BE2C (cell line): ENCODE measurements at regions not wholly inside any gene's neighbourhood (a gene's known extent, or its start where the extent isn't known, plus 50 kb on each side); places are given as distances from the start of the nearest gene placed in this dataset.
"Not testable (repeated sequence)": the region's sequence is repeated elsewhere in the genome, so short reads cannot be mapped to it uniquely, and the experiment has no call there.

Source experiments
- DNase-seq: peaks from one replicate; pipeline ENCODE4 v3.0.0-alpha.2; 2020
- H3K27me3 ChIP-seq: fragments of 250-450 bp; sonication (Bioruptor Pico); 2 replicates; pipeline ENCODE4 v1.5.1; 2020; ENCODE audit warnings: mild to moderate bottlenecking
- H3K36me3 ChIP-seq: fragments of 250-450 bp; sonication (Bioruptor Pico); 2 replicates; pipeline ENCODE4 v1.5.1; 2020; ENCODE audit warnings: mild to moderate bottlenecking
- H3K4me1 ChIP-seq: fragments of 250-450 bp; sonication (Bioruptor Pico); 2 replicates; pipeline ENCODE4 v1.5.1; 2020
- H3K4me3 ChIP-seq: 2 replicates; pipeline ENCODE4 v1.5.1; 2011; ENCODE audit warnings: low read depth, low read length
- H3K9me3 ChIP-seq: fragments of 250-450 bp; sonication (Bioruptor Pico); 2 replicates; pipeline ENCODE4 v1.5.1; 2020
- TF ChIP-seq, protein P1 (sequence below): IDR thresholded peaks from 2 replicates; pipeline ENCODE4 v1.5.1; 2012; ENCODE audit warnings: mild to moderate bottlenecking, low read depth, low read length

DNA sequence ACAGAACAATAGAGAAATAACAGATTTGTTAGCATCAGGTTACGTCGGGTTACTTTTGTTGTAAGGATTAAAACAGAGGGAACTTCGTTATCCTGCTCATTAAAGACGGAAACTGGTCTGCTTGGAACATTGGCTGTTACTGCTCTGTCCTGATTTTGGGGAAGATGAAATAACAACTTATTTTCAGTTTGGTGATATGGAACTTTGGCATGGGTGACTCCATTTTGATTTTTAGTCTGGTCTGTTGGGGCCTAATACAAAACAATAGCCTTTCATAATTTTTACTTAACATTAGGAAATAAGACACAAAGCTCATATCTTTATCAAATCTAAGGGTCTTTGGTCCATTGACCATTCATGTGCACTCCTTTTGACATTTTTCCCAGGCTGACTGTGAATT is 220.5 kb upstream of the DUSP10 start:
- H3K4me1 ChIP-seq: 0 out of 2 replicates have a peak, but pooled peaks cover 2% of the 10 kb centered on the region
- no peaks in the 10 kb centered on the region for H3K27me3 ChIP-seq
- TF ChIP-seq, protein P1, sequence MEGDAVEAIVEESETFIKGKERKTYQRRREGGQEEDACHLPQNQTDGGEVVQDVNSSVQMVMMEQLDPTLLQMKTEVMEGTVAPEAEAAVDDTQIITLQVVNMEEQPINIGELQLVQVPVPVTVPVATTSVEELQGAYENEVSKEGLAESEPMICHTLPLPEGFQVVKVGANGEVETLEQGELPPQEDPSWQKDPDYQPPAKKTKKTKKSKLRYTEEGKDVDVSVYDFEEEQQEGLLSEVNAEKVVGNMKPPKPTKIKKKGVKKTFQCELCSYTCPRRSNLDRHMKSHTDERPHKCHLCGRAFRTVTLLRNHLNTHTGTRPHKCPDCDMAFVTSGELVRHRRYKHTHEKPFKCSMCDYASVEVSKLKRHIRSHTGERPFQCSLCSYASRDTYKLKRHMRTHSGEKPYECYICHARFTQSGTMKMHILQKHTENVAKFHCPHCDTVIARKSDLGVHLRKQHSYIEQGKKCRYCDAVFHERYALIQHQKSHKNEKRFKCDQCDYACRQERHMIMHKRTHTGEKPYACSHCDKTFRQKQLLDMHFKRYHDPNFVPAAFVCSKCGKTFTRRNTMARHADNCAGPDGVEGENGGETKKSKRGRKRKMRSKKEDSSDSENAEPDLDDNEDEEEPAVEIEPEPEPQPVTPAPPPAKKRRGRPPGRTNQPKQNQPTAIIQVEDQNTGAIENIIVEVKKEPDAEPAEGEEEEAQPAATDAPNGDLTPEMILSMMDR: no peak
- H3K36me3 ChIP-seq: no peaks in the 10 kb centered on the region
- no peak for DNase-seq
- H3K4me3 ChIP-seq: no peak overlapping the region
- H3K9me3 ChIP-seq: no peaks in the 10 kb centered on the region

DNA sequence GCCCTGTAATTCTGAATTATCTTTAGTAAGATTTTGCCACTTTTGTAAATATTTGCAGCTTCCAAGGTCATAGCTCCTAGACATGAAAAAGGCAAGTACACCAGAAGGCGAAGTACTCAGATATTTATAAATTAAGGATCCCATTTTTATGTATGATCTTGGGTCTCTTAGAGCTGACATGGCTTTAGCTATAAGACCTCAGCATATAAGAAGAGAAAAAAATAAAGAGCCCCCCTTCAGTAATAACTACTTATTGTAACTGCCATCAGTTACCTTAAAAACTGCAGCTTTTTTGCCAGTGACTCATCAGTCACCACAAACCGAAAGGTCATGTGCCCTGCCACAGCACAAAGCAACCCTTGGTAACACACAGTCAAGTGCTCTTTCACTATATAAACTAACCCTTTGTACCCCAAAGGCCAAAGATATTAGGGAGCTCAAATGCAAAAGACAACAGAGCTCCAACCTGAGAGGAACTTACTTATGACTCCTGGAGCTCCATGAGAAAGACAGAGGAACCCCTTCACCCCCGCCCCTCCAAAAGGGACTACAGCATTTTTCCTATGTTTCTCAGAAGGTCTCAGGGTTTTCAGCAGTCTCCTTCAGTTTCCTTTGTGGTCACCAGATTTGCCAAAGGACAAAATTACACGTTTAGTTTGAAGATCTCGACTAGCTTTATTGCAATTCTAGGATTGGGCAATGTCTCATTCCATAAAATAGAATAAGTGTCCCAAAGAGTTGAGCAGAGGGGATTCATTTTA is 219.8 kb upstream of the DUSP10 start:
- TF ChIP-seq, protein P1: no peak
- Histone ChIP-seq H3K4me1 (0 out of 2 replicates have a peak, but pooled peaks cover 2% of the 10 kb centered on the region), H3K4me3 (no peak overlapping the region), H3K36me3 (no peaks in the 10 kb centered on the region), H3K27me3 (no peaks in the 10 kb centered on the region), H3K9me3 (no peaks in the 10 kb centered on the region)
- no peak for DNase-seq

DNA sequence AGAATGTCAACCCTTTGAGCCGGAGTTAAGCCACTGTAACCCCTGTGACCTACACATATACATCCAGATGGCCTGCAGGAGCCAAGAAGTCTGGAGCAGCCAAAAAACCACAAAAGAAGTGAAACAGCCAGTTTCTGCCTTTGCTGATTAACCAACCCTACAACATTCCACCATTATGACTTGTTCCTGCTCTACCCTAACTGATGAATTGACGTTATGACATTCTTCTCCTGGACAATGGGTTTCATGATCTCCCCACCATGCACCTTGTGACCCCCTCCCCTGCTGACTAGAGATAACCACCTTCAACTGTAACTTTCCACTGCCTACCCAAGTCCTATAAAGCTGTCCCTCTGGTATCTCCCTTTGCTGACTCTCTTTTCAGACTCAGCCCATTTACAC is 216.3 kb upstream of the DUSP10 start:
- not testable (repeated sequence) for H3K9me3 ChIP-seq, H3K36me3 ChIP-seq, DNase-seq, H3K4me3 ChIP-seq, H3K4me1 ChIP-seq, H3K27me3 ChIP-seq

DNA sequence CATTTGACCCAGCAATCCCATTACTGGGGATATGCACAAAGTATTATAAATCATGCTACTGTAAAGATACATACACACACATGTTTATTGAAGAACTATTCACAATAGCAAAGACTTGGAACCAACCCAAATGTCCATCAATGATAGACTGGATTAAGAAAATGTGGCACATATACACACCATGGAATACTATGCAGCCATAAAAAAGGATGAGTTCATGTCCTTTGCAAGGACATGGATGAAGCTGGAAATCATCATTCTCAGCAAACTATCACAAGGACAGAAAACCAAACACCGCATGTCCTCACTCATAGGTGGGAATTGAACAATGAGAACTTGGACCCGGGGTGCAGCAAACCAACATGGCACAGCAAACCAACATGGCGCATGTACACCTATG is 215.5 kb upstream of the DUSP10 start:
- DNase-seq, H3K4me1 ChIP-seq, H3K9me3 ChIP-seq, H3K36me3 ChIP-seq, H3K4me3 ChIP-seq, H3K27me3 ChIP-seq: not testable (repeated sequence)

DNA sequence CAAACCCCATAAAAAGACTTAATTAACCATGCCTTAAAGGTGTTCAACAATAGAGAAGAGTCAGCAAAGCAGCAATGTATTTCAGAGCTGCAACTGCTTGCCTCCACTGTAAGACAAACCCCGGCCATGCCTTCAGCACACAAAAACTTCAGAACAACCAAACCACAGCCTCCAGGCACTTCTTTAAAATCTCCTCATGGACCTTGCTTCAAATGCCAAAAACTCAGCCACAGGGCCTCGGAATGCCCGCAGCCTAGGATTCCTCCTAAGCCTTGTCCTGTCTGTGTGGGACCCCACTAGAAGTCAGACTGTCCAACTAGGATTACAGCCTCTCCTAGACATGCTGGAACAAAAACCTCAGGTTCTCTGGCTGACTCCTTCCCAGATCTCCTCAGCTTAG is 208.1 kb upstream of the DUSP10 start:
- Histone ChIP-seq H3K4me1 (no peaks in the 10 kb centered on the region), H3K9me3 (no peaks in the 10 kb centered on the region), H3K36me3 (no peaks in the 10 kb centered on the region), H3K4me3 (no peak overlapping the region), H3K27me3 (no peaks in the 10 kb centered on the region)
- TF ChIP-seq, protein P1: no peak
- DNase-seq: no peak

DNA sequence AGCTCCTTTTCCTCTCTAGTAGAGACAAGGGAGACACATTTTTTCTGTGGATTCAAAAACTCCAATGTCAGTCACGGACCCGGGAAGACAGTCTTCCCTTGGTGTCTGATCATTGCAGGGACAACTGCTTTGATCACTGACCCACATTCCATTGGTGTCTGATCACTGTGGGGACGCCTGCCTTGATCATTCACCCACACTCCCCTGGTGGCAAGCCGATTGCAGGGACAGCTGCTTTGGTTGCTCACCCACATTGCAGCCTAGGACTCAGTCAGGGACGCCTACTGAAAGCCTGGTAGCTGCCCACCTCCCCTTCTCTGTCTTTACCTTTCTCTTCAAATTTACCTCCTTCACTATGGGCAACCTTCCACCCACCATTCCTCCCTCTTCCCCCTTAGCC is 206.6 kb upstream of the DUSP10 start:
- no peaks in the 10 kb centered on the region for H3K36me3 ChIP-seq
- TF ChIP-seq, protein P1: no peak
- H3K9me3 ChIP-seq: no peaks in the 10 kb centered on the region
- H3K4me1 ChIP-seq: no peaks in the 10 kb centered on the region
- H3K27me3 ChIP-seq: no peaks in the 10 kb centered on the region
- no peak overlapping the region for H3K4me3 ChIP-seq
- no peak for DNase-seq

DNA sequence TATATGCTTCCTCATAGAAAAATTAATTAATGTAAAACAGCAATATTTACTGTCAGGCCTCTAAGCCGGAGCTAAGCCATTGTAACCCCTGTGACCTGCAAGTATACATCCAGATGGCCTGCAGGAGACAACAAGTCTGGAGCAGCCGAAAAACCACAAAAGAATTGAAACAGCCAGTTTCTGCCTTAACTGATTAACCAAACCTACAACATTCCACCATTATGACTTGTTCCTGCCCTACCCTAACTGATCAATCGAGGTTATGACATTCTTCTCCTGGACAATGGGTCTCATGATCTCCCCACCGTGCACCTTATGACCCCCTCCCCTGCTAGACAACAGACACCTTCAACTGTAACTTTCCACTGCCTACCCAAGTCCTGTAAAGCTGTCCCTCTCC is 205.8 kb upstream of the DUSP10 start:
- Histone ChIP-seq H3K9me3 (no peaks in the 10 kb centered on the region), H3K4me1 (no peaks in the 10 kb centered on the region), H3K36me3 (no peaks in the 10 kb centered on the region), H3K27me3 (no peaks in the 10 kb centered on the region), H3K4me3 (no peak overlapping the region)
- no peak for DNase-seq
- TF ChIP-seq, protein P1: no peak
